ENCODE measurements at regions not wholly inside any gene's neighbourhood (a gene's known extent, or its start where the extent isn't known, plus 50 kb on each side); places are given as distances from the start of the nearest gene placed in this dataset.

DNA sequence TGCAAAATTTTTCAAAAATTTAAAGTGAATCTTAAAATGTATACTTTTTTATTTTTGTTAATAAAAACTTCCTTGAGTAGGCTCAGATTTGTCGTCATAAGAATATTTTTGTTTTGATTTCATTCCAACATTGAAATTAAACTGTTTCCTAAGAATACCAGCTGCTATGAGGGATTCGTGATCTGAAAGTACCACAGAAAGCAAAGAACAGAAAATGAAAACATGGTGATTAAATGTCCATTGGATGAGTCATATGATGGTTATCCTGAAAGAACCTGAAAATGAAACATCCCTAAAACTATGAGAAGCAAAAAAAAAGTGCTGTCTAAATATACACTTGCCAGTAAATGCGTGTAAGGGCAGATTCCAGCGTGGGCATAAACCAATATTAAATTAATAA is 143.8 kb downstream of the GMNC start:
- Histone ChIP-seq H2AFZ (ENCODE audit: low read length) (no peak overlapping the region), H3K4me3 (ENCODE audit: low read depth, low read length, poor library complexity, severe bottlenecking) (no peak overlapping the region), H3K79me2 (ENCODE audit: insufficient read depth, low read length) (no peaks in the 10 kb centered on the region), H3K9ac (ENCODE audit: low read length) (no peak overlapping the region), H3K4me2 (ENCODE audit: low read length) (no peak overlapping the region), H3K9me2 (ENCODE audit: low read depth, low read length) (no peaks in the 10 kb centered on the region), H4K20me1 (ENCODE audit: insufficient read depth, low read length) (no peaks in the 10 kb centered on the region), H3K27ac (ENCODE audit: low read depth, low read length, poor library complexity, severe bottlenecking) (no peak overlapping the region), H3F3A (ENCODE audit: insufficient read depth, low read length) (no peaks in the 10 kb centered on the region), H3K27me3 (ENCODE audit: insufficient read depth, low read length) (no peaks in the 10 kb centered on the region), H3K36me3 (ENCODE audit: insufficient read depth, low read length) (no peaks in the 10 kb centered on the region), H3K4me1 (ENCODE audit: insufficient read depth, low read length, severe bottlenecking) (no peaks in the 10 kb centered on the region), H3K9me3 (ENCODE audit: low read length) (no peaks in the 10 kb centered on the region)
- TF ChIP-seq, protein P1, sequence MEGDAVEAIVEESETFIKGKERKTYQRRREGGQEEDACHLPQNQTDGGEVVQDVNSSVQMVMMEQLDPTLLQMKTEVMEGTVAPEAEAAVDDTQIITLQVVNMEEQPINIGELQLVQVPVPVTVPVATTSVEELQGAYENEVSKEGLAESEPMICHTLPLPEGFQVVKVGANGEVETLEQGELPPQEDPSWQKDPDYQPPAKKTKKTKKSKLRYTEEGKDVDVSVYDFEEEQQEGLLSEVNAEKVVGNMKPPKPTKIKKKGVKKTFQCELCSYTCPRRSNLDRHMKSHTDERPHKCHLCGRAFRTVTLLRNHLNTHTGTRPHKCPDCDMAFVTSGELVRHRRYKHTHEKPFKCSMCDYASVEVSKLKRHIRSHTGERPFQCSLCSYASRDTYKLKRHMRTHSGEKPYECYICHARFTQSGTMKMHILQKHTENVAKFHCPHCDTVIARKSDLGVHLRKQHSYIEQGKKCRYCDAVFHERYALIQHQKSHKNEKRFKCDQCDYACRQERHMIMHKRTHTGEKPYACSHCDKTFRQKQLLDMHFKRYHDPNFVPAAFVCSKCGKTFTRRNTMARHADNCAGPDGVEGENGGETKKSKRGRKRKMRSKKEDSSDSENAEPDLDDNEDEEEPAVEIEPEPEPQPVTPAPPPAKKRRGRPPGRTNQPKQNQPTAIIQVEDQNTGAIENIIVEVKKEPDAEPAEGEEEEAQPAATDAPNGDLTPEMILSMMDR (IDR thresholded peaks at IDR 0.05; ENCODE audit: low read length) = no peak
- TF ChIP-seq EZH2 (IDR thresholded peaks at IDR 0.05; ENCODE audit: borderline replicate concordance, low read length) = no peak

DNA sequence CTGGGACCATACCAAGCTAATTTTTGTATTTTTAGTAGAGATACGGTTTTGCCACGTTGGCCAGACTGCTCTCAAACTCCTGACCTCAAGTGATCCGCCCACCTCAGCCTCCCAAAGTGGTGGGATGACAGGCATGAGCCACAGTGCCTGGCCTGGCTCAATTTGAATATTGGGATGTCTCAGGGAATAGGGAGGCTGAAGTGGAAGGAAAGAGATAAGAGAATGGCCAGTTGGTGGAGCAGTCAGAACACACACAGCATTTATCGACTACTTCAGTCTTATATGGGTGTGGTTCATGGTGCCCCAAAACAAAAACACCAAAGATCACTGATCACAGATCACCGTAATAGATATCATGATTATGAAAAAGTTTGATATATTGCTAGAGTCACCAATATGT is 144.4 kb downstream of the GMNC start:
- Histone ChIP-seq H3K36me3 (ENCODE audit: insufficient read depth, low read length) (no peaks in the 10 kb centered on the region), H3K4me2 (ENCODE audit: low read length) (no peak overlapping the region), H3K9ac (ENCODE audit: low read length) (no peak overlapping the region), H3K4me3 (ENCODE audit: low read depth, low read length, poor library complexity, severe bottlenecking) (no peak overlapping the region), H3F3A (ENCODE audit: insufficient read depth, low read length) (no peaks in the 10 kb centered on the region), H3K9me2 (ENCODE audit: low read depth, low read length) (no peaks in the 10 kb centered on the region), H3K4me1 (ENCODE audit: insufficient read depth, low read length, severe bottlenecking) (no peaks in the 10 kb centered on the region), H3K27me3 (ENCODE audit: insufficient read depth, low read length) (no peaks in the 10 kb centered on the region), H2AFZ (ENCODE audit: low read length) (no peak overlapping the region), H3K27ac (ENCODE audit: low read depth, low read length, poor library complexity, severe bottlenecking) (no peak overlapping the region), H4K20me1 (ENCODE audit: insufficient read depth, low read length) (no peaks in the 10 kb centered on the region), H3K79me2 (ENCODE audit: insufficient read depth, low read length) (no peaks in the 10 kb centered on the region), H3K9me3 (ENCODE audit: low read length) (no peaks in the 10 kb centered on the region)
- TF ChIP-seq, protein P1 (IDR thresholded peaks at IDR 0.05; ENCODE audit: low read length) = no peak
- no peak for TF ChIP-seq EZH2 (IDR thresholded peaks at IDR 0.05; ENCODE audit: borderline replicate concordance, low read length)

DNA sequence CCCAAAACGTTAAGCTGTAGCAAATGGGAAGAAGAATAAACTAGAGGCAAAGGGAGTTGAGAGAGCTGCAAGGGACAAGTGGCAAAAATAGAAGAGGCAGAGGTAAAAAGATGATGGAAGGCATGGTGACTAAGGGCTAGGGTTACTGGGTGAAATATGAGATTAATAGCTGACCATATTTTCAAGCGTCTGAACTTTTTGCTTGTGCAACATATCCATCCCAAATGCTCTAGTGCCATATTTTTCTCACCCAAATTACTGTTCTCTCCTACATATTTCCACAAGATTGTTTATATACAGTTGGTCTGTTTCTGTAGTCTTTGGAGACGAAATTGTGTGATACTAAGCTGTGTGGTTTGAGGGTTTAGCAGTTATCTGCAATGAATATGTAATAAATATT is 145.5 kb downstream of the GMNC start:
- TF ChIP-seq EZH2 (IDR thresholded peaks at IDR 0.05; ENCODE audit: borderline replicate concordance, low read length) = no peak
- TF ChIP-seq, protein P1 (IDR thresholded peaks at IDR 0.05; ENCODE audit: low read length) = no peak
- H3K4me3 ChIP-seq (ENCODE audit: low read depth, low read length, poor library complexity, severe bottlenecking) = no peak overlapping the region
- H3K27ac ChIP-seq (ENCODE audit: low read depth, low read length, poor library complexity, severe bottlenecking) = no peak overlapping the region
- H3K4me1 ChIP-seq (ENCODE audit: insufficient read depth, low read length, severe bottlenecking) = no peaks in the 10 kb centered on the region
- H3K4me2 ChIP-seq (ENCODE audit: low read length) = no peak overlapping the region
- H3K9ac ChIP-seq (ENCODE audit: low read length) = no peak overlapping the region
- H3K9me2 ChIP-seq (ENCODE audit: low read depth, low read length) = no peaks in the 10 kb centered on the region
- no peaks in the 10 kb centered on the region for H3F3A ChIP-seq (ENCODE audit: insufficient read depth, low read length)
- no peaks in the 10 kb centered on the region for H3K79me2 ChIP-seq (ENCODE audit: insufficient read depth, low read length)
- no peaks in the 10 kb centered on the region for H3K36me3 ChIP-seq (ENCODE audit: insufficient read depth, low read length)
- no peaks in the 10 kb centered on the region for H4K20me1 ChIP-seq (ENCODE audit: insufficient read depth, low read length)
- H2AFZ ChIP-seq (ENCODE audit: low read length) = no peak overlapping the region
- H3K9me3 ChIP-seq (ENCODE audit: low read length) = no peaks in the 10 kb centered on the region
- no peaks in the 10 kb centered on the region for H3K27me3 ChIP-seq (ENCODE audit: insufficient read depth, low read length)
